Panc1 (cell line): ENCODE measurements at regions not wholly inside any gene's neighbourhood (a gene's known extent, or its start where the extent isn't known, plus 50 kb on each side); places are given as distances from the start of the nearest gene placed in this dataset.
"Not testable (repeated sequence)": the region's sequence is repeated elsewhere in the genome, so short reads cannot be mapped to it uniquely, and the experiment has no call there.

ENCODE experiments used
- ATAC-seq: fragments of 200-7000 bp; cut with Tn5 transposase; 2 replicates; pipeline ENCODE4 v1.9.1; 2020; ENCODE audit warnings: mild to moderate bottlenecking, moderate library complexity
- BruUV-seq: library from RNA; stranded (reverse); fragments of 400-500 nt; replicated peaks from 2 replicates; lab custom pipeline; 2021; lab: Mats Ljungman, UMichigan
- CTCF ChIA-PET: fragments of 300-600 bp; sonication (Branson Sonifier 250); formaldehyde crosslinking; loops from one replicate; lab custom pipeline; 2022; ENCODE audit warnings: antibody characterized with exemption; lab: Charles Lee
- POLR2A ChIA-PET: fragments of 300-600 bp; sonication (Branson Sonifier 250); formaldehyde crosslinking; loops from one replicate; lab custom pipeline; 2022; ENCODE audit warnings: antibody characterized with exemption; lab: Charles Lee
- DNase-seq: peaks from one replicate; pipeline ENCODE4 v3.0.0-alpha.2; 2010; ENCODE audit warnings: low read depth, low spot score
- H3K27ac ChIP-seq: 2 replicates; pipeline ENCODE4 v1.5.1; 2011; ENCODE audit warnings: mild to moderate bottlenecking, low read length, inconsistent platforms
- H3K27me3 ChIP-seq: fragments of 200-500 bp; sonication (Bioruptor generic); 2 replicates; pipeline ENCODE4 v1.6.0; 2014; ENCODE audit warnings: low read length, inconsistent platforms; ENCODE audit not compliant: control insufficient read depth, insufficient read depth
- H3K36me3 ChIP-seq: fragments of 200-500 bp; sonication (Bioruptor generic); 2 replicates; pipeline ENCODE4 v1.5.1; 2014; ENCODE audit warnings: inconsistent platforms, mild to moderate bottlenecking, low read length, moderate library complexity; ENCODE audit not compliant: control insufficient read depth, insufficient read depth
- H3K4me1 ChIP-seq: 2 replicates; pipeline ENCODE4 v1.5.1; 2011; ENCODE audit warnings: inconsistent platforms, mild to moderate bottlenecking, low read length, moderate library complexity; ENCODE audit not compliant: control insufficient read depth, insufficient read depth
- H3K4me3 ChIP-seq, 2 experiments: 2 replicates each; pipeline ENCODE4 v1.5.1; 2011 to 2012; ENCODE audit warnings: low read depth in 2 of 2, low read length in 2 of 2, mild to moderate bottlenecking in 2 of 2, inconsistent platforms in 1 of 2, moderate library complexity in 1 of 2
- H3K9me3 ChIP-seq: fragments of 200-500 bp; sonication (Bioruptor generic); 2 replicates; pipeline ENCODE4 v1.5.1; 2014; ENCODE audit warnings: low read depth, mild to moderate bottlenecking, inconsistent platforms, low read length, moderate library complexity; ENCODE audit not compliant: control insufficient read depth, insufficient read depth
- POLR2AphosphoS5 ChIP-seq: IDR thresholded peaks from 2 replicates; pipeline ENCODE4 v1.6.1; 2012; ENCODE audit warnings: mild to moderate bottlenecking, low read depth, low read length, moderate library complexity
- SIN3A ChIP-seq: IDR thresholded peaks from 2 replicates; pipeline ENCODE4 v1.6.1; 2012; ENCODE audit warnings: low read depth, mild to moderate bottlenecking, low read length, moderate library complexity, borderline replicate concordance; ENCODE audit not compliant: insufficient read depth
- TCF7L2 ChIP-seq: IDR thresholded peaks from 2 replicates; pipeline ENCODE4 v1.6.1; 2011; ENCODE audit warnings: mild to moderate bottlenecking, low read depth, low read length, inconsistent platforms
- in situ Hi-C: cut with HindIII; loops from 2 replicates; pipeline ENCODE4 v1.10.0; 2016; ENCODE audit warnings: low sequenced_read_pairs, low pct_unique_long_range_greater_than_20kb
- intact Hi-C: fragments of 100-400 bp; cut with micrococcal nuclease; formaldehyde crosslinking; loops from one replicate; pipeline ENCODE4 v1.10.0; 2022; ENCODE audit not compliant: unreplicated experiment
- TF ChIP-seq, protein P1 (sequence below): fragments of 450-650 bp; IDR thresholded peaks from 2 replicates; pipeline ENCODE4 v1.5.1; 2017; ENCODE audit warnings: mild to moderate bottlenecking
- TF ChIP-seq, protein P2 (sequence below), 2 experiments: IDR thresholded peaks; 2 replicates each; pipeline ENCODE4 v1.6.1; 2011 to 2012; ENCODE audit warnings: low read depth in 2 of 2, control low read depth in 1 of 2, low read length in 1 of 2, mild to moderate bottlenecking in 1 of 2, moderate library complexity in 1 of 2; ENCODE audit not compliant: insufficient read depth in 1 of 2

GRCh38 chr6:75031102-75031501, 174.8 kb downstream of the COL12A1 start:
- intact Hi-C loops, H3K27ac ChIP-seq, CTCF ChIA-PET, H3K9me3 ChIP-seq, in situ Hi-C loops, H3K4me3 ChIP-seq, ATAC-seq, BruUV-seq, DNase-seq, H3K4me1 ChIP-seq, POLR2A ChIA-PET, H3K27me3 ChIP-seq, H3K36me3 ChIP-seq: not testable (repeated sequence)

GRCh38 chr6:75029333-75029732, 176.5 kb downstream of the COL12A1 start:
- H3K36me3 ChIP-seq, result no peaks in the 10 kb centered on the region
- intact Hi-C loops, result no loop called here
- no peaks in the 10 kb centered on the region for H3K9me3 ChIP-seq
- POLR2A ChIA-PET, result no interaction called here
- H3K27me3 ChIP-seq, result no peaks in the 10 kb centered on the region
- no peak for DNase-seq
- CTCF ChIA-PET, result no interaction called here
- H3K27ac ChIP-seq, result no peak overlapping the region
- no TSS peak for BruUV-seq
- H3K4me1 ChIP-seq, result no peaks in the 10 kb centered on the region
- no peak for ATAC-seq
- TF ChIP-seq, protein P1, sequence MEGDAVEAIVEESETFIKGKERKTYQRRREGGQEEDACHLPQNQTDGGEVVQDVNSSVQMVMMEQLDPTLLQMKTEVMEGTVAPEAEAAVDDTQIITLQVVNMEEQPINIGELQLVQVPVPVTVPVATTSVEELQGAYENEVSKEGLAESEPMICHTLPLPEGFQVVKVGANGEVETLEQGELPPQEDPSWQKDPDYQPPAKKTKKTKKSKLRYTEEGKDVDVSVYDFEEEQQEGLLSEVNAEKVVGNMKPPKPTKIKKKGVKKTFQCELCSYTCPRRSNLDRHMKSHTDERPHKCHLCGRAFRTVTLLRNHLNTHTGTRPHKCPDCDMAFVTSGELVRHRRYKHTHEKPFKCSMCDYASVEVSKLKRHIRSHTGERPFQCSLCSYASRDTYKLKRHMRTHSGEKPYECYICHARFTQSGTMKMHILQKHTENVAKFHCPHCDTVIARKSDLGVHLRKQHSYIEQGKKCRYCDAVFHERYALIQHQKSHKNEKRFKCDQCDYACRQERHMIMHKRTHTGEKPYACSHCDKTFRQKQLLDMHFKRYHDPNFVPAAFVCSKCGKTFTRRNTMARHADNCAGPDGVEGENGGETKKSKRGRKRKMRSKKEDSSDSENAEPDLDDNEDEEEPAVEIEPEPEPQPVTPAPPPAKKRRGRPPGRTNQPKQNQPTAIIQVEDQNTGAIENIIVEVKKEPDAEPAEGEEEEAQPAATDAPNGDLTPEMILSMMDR, result no peak
- in situ Hi-C loops, result no loop called here
- H3K4me3 ChIP-seq, result no peak overlapping the region

GRCh38 chr6:75025371-75025770, 180.5 kb downstream of the COL12A1 start:
- no TSS peak for BruUV-seq
- H3K9me3 ChIP-seq, result no peaks in the 10 kb centered on the region
- no peaks in the 10 kb centered on the region for H3K36me3 ChIP-seq
- H3K27me3 ChIP-seq, result no peaks in the 10 kb centered on the region
- in situ Hi-C loops (no loop called here), intact Hi-C loops (no loop called here)
- ATAC-seq (no peak), DNase-seq (no peak)
- no peak overlapping the region for H3K4me3 ChIP-seq
- TF ChIP-seq, protein P1, result no peak
- TF ChIP-seq SIN3A (no peak), TCF7L2 (no peak), POLR2AphosphoS5 (no peak)
- TF ChIP-seq, protein P2, sequence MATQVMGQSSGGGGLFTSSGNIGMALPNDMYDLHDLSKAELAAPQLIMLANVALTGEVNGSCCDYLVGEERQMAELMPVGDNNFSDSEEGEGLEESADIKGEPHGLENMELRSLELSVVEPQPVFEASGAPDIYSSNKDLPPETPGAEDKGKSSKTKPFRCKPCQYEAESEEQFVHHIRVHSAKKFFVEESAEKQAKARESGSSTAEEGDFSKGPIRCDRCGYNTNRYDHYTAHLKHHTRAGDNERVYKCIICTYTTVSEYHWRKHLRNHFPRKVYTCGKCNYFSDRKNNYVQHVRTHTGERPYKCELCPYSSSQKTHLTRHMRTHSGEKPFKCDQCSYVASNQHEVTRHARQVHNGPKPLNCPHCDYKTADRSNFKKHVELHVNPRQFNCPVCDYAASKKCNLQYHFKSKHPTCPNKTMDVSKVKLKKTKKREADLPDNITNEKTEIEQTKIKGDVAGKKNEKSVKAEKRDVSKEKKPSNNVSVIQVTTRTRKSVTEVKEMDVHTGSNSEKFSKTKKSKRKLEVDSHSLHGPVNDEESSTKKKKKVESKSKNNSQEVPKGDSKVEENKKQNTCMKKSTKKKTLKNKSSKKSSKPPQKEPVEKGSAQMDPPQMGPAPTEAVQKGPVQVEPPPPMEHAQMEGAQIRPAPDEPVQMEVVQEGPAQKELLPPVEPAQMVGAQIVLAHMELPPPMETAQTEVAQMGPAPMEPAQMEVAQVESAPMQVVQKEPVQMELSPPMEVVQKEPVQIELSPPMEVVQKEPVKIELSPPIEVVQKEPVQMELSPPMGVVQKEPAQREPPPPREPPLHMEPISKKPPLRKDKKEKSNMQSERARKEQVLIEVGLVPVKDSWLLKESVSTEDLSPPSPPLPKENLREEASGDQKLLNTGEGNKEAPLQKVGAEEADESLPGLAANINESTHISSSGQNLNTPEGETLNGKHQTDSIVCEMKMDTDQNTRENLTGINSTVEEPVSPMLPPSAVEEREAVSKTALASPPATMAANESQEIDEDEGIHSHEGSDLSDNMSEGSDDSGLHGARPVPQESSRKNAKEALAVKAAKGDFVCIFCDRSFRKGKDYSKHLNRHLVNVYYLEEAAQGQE (IDR thresholded peaks at IDR 0.05; ENCODE audit: insufficient read depth in 1 of 2, low read depth in 2 of 2, low read length in 1 of 2), result no peak
- H3K4me1 ChIP-seq, result no peaks in the 10 kb centered on the region
- CTCF ChIA-PET, result no interaction called here
- POLR2A ChIA-PET, result no interaction called here
- no peak overlapping the region for H3K27ac ChIP-seq
